ENCODE measurements at regions not wholly inside any gene's neighbourhood (a gene's known extent, or its start where the extent isn't known, plus 50 kb on each side); places are given as distances from the start of the nearest gene placed in this dataset.
A peak's percentile ranks its signal among the peaks of the same experiment; 100 is the strongest.

GRCh38 chr15:87294854-87295253 is 961.7 kb downstream of the NTRK3 start:
- CTCF ChIA-PET = no interaction called here
- H3K4me3 ChIP-seq (ENCODE audit: low read depth, low read length) = no peak overlapping the region

GRCh38 chr15:87293031-87293430 is 963.5 kb downstream of the NTRK3 start:
- no peaks in the 10 kb centered on the region for H3K27me3 ChIP-seq (ENCODE audit: control insufficient read depth, insufficient read depth, low read length)
- CTCF ChIA-PET = interaction anchor here (0.6 kb wide), 1 partner anchor 196 kb away, joined by 3 read pairs; no protein-coding TSS in a partner anchor
- DNase-seq (ENCODE audit: low read depth) = peak; percentile 41
- no peaks in the 10 kb centered on the region for H3K36me3 ChIP-seq (ENCODE audit: control insufficient read depth, insufficient read depth, low read length)
- no peak for TF ChIP-seq CTCF (IDR thresholded peaks at IDR 0.05; ENCODE audit: insufficient read depth, low read depth, low read length)
- H3K4me3 ChIP-seq (ENCODE audit: low read depth, low read length) = no peak overlapping the region
- POLR2A ChIA-PET = no interaction called here

More at GRCh38 chr15:87294854-87295253, 961.7 kb downstream of the NTRK3 start:
- POLR2A ChIA-PET = no interaction called here
- no peak for TF ChIP-seq CTCF (IDR thresholded peaks at IDR 0.05; ENCODE audit: insufficient read depth, low read depth, low read length)
- DNase-seq (ENCODE audit: low read depth) = no peak
- Histone ChIP-seq H3K36me3 (ENCODE audit: control insufficient read depth, insufficient read depth, low read length) (no peaks in the 10 kb centered on the region), H3K27me3 (ENCODE audit: control insufficient read depth, insufficient read depth, low read length) (no peaks in the 10 kb centered on the region)

- ChIA-PET CTCF (no interaction called here), POLR2A (no interaction called here)
- H3K4me3 ChIP-seq (ENCODE audit: low read depth, low read length) = no peak overlapping the region
- no peaks in the 10 kb centered on the region for H3K36me3 ChIP-seq (ENCODE audit: control insufficient read depth, insufficient read depth, low read length)
- TF ChIP-seq CTCF (IDR thresholded peaks at IDR 0.05; ENCODE audit: insufficient read depth, low read depth, low read length) = no peak
- no peaks in the 10 kb centered on the region for H3K27me3 ChIP-seq (ENCODE audit: control insufficient read depth, insufficient read depth, low read length)
- peak; percentile 73 for DNase-seq (ENCODE audit: low read depth)
Observed at GRCh38 chr15:87287156-87287555, 969.4 kb downstream of the NTRK3 start.

GRCh38 chr15:87269566-87269965 is 987.0 kb downstream of the NTRK3 start:
- POLR2A ChIA-PET = no interaction called here
- no peak for TF ChIP-seq CTCF (IDR thresholded peaks at IDR 0.05; ENCODE audit: insufficient read depth, low read depth, low read length)
- Histone ChIP-seq H3K27me3 (ENCODE audit: control insufficient read depth, insufficient read depth, low read length) (no peaks in the 10 kb centered on the region), H3K36me3 (ENCODE audit: control insufficient read depth, insufficient read depth, low read length) (no peaks in the 10 kb centered on the region), H3K4me3 (ENCODE audit: low read depth, low read length) (no peak overlapping the region)
- CTCF ChIA-PET = no interaction called here
- DNase-seq (ENCODE audit: low read depth) = no peak

GRCh38 chr15:87268675-87269074 is 987.9 kb downstream of the NTRK3 start:
- CTCF ChIA-PET = no interaction called here
- no peak for TF ChIP-seq CTCF (IDR thresholded peaks at IDR 0.05; ENCODE audit: insufficient read depth, low read depth, low read length)
- DNase-seq (ENCODE audit: low read depth) = no peak
- Histone ChIP-seq H3K36me3 (ENCODE audit: control insufficient read depth, insufficient read depth, low read length) (no peaks in the 10 kb centered on the region), H3K27me3 (ENCODE audit: control insufficient read depth, insufficient read depth, low read length) (no peaks in the 10 kb centered on the region), H3K4me3 (ENCODE audit: low read depth, low read length) (no peak overlapping the region)
- POLR2A ChIA-PET = no interaction called here

Data from BJ (cell line).